Type B pancreatic cell (in vitro differentiated cells): ENCODE measurements at regions not wholly inside any gene's neighbourhood (a gene's known extent, or its start where the extent isn't known, plus 50 kb on each side); places are given as distances from the start of the nearest gene placed in this dataset.

Source experiments
- DNase-seq: peaks from one replicate; pipeline ENCODE4 v3.0.0; 2021; ENCODE audit warnings: mixed read lengths; ENCODE audit not compliant: unreplicated experiment; ENCODE audit errors: extremely low spot score
- H3K27ac Mint-ChIP-seq: 2 replicates; pipeline ENCODE4 v1.8.0; 2021; ENCODE audit warnings: mild to moderate bottlenecking, mixed read lengths
- H3K27me3 Mint-ChIP-seq: 2 replicates; pipeline ENCODE4 v1.8.0; 2021; ENCODE audit warnings: mixed read lengths
- H3K36me3 Mint-ChIP-seq: 2 replicates; pipeline ENCODE4 v1.8.0; 2021; ENCODE audit warnings: mixed read lengths
- H3K4me1 Mint-ChIP-seq: one replicate; pipeline ENCODE4 v1.8.0; 2021; ENCODE audit warnings: mixed read lengths; ENCODE audit not compliant: unreplicated experiment
- H3K4me3 Mint-ChIP-seq: 2 replicates; pipeline ENCODE4 v1.8.0; 2021; ENCODE audit warnings: mild to moderate bottlenecking, mixed read lengths
- H3K9me3 Mint-ChIP-seq: 2 replicates; pipeline ENCODE4 v1.8.0; 2021; ENCODE audit warnings: mixed read lengths
- TF ChIP-seq, protein P1 (sequence below): fragments of 200-600 bp; sonication (generic); conservative IDR thresholded peaks from 2 replicates; pipeline ENCODE4 v1.5.0; 2021; ENCODE audit warnings: antibody characterized with exemption, mild to moderate bottlenecking

DNA sequence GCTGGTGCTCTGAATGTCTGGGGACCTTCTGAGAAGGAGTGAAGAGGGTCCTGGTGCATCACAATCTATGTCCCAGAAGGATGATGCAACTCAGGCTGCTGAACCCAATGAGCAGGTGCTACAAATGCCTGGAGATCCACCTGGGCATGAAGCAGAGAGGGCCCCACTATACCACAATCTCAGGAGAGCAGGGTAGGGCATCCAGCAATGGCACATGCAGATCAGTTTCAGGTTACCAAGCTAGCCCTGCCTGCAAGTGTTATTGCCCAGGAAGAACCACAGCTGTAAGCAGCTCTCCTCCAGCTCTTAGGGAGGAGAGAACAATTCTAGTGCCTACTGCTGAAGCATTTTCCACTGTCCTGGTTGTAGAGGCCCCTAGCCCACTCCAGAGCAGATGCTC is 389.2 kb upstream of the TNC start:
- Mint-ChIP-seq H3K27ac (no peak overlapping the region), H3K27me3 (no peaks in the 10 kb centered on the region), H3K4me3 (no peak overlapping the region), H3K36me3 (no peaks in the 10 kb centered on the region), H3K4me1 (no peaks in the 10 kb centered on the region), H3K9me3 (no peaks in the 10 kb centered on the region)
- no peak for DNase-seq
- TF ChIP-seq, protein P1, sequence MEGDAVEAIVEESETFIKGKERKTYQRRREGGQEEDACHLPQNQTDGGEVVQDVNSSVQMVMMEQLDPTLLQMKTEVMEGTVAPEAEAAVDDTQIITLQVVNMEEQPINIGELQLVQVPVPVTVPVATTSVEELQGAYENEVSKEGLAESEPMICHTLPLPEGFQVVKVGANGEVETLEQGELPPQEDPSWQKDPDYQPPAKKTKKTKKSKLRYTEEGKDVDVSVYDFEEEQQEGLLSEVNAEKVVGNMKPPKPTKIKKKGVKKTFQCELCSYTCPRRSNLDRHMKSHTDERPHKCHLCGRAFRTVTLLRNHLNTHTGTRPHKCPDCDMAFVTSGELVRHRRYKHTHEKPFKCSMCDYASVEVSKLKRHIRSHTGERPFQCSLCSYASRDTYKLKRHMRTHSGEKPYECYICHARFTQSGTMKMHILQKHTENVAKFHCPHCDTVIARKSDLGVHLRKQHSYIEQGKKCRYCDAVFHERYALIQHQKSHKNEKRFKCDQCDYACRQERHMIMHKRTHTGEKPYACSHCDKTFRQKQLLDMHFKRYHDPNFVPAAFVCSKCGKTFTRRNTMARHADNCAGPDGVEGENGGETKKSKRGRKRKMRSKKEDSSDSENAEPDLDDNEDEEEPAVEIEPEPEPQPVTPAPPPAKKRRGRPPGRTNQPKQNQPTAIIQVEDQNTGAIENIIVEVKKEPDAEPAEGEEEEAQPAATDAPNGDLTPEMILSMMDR, result no peak

DNA sequence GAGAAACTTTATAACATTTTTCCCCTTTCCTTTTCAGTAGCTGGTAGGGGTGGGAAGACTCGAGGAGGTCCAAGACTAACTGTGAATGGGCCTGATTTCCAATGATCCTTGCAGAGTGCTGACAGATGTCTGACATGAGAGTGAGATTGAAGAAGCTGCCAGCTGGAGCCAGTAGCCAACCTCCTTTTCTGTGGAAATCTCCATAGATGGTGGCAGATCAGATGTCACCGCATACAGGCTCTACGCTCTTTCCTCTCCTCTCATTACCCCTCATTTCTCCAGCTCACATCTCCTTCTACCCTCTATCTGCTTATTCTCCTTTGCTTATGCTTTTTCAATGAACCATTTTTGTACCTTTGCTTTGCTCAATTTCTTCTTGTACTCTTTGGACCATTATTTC is 395.2 kb upstream of the TNC start:
- H3K27me3 Mint-ChIP-seq, result no peaks in the 10 kb centered on the region
- no peaks in the 10 kb centered on the region for H3K36me3 Mint-ChIP-seq
- H3K9me3 Mint-ChIP-seq, result no peaks in the 10 kb centered on the region
- no peak for DNase-seq
- TF ChIP-seq, protein P1, result no peak
- no peaks in the 10 kb centered on the region for H3K4me1 Mint-ChIP-seq
- H3K27ac Mint-ChIP-seq, result no peak overlapping the region
- no peak overlapping the region for H3K4me3 Mint-ChIP-seq

DNA sequence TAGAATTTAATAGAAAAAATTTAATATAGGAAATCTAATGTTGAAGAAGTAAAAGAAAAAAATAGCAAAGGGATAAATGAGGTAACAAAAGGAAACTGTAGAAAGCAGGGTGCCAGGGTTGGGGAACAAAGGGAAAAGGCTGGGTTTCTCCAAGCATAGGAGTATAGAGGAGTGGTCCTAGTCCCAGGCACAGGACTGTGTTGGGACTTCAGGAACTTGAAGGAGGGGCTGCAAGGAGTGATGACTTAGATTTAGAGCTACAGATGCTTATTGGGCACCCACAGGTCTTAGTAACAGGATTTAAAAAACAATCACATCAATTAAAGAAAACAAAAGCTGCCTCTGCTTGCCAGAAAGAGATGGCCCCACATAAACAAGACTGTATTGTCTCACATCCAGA is 396.5 kb upstream of the TNC start:
- H3K4me1 Mint-ChIP-seq, result no peaks in the 10 kb centered on the region
- TF ChIP-seq, protein P1, result no peak
- no peak for DNase-seq
- H3K27ac Mint-ChIP-seq, result no peak overlapping the region
- no peaks in the 10 kb centered on the region for H3K36me3 Mint-ChIP-seq
- H3K27me3 Mint-ChIP-seq, result no peaks in the 10 kb centered on the region
- no peaks in the 10 kb centered on the region for H3K9me3 Mint-ChIP-seq
- H3K4me3 Mint-ChIP-seq, result no peak overlapping the region

DNA sequence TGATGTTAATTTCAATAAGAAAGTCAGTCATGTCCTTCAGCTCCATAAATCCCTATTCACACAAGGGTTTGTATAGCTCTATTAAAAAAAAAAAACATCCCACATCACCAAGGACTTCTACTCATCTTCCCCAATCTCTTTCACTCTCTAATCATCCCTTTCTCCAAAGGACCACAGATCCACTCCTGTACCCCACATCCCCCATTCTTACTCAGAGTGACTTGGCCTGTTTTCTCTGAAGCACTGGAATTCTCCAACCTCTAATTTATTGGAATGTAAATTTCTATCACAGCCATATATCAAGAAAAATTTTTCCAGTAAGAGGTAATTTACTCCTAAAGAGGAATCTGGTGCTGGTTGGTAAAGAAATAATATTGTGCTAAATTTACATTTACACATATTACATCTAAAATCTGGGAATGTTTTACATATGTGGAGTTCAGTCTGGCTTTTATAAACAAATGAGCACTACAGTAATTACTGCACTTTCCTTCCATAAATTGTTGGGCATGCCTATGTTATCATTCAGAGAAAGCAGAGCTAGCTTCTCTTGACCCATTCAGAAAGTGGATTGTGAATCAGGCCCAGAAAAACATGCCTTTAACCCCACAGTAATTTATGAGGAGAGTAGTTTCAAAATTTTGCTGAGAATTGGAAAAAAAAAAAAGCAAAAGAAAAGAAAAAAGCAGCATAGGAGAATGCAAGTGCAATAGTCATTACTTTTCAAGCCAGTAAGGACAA is 399.5 kb upstream of the TNC start:
- DNase-seq, result no peak
- H3K27ac Mint-ChIP-seq, result no peak overlapping the region
- no peak overlapping the region for H3K4me3 Mint-ChIP-seq
- no peaks in the 10 kb centered on the region for H3K4me1 Mint-ChIP-seq
- TF ChIP-seq, protein P1, result no peak
- H3K36me3 Mint-ChIP-seq, result no peaks in the 10 kb centered on the region
- no peaks in the 10 kb centered on the region for H3K27me3 Mint-ChIP-seq
- H3K9me3 Mint-ChIP-seq, result no peaks in the 10 kb centered on the region

DNA sequence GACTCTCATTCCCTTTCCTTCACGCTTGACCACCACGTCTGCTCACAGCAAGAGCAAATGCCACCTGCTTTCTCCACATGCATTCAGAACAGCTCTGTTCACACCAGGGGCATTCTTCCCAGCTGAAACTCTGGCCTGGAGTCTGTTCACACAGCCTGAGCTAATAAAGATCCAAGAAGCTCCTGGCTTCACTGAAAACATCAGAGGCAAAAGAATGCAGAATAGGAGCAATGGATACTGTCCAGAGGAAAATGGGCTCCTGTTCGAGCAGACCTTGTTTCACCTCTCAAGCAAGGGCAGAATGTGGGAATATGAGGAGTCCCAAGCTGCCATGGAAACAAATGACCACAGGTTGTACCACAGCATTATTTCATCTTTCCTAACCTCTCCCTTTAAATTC is 402.7 kb upstream of the TNC start:
- DNase-seq, result no peak
- Mint-ChIP-seq H3K4me1 (peaks cover 6% of the 10 kb centered on the region), H3K27me3 (no peaks in the 10 kb centered on the region), H3K27ac (no peak overlapping the region), H3K9me3 (no peaks in the 10 kb centered on the region), H3K4me3 (no peak overlapping the region), H3K36me3 (no peaks in the 10 kb centered on the region)
- TF ChIP-seq, protein P1, result no peak

DNA sequence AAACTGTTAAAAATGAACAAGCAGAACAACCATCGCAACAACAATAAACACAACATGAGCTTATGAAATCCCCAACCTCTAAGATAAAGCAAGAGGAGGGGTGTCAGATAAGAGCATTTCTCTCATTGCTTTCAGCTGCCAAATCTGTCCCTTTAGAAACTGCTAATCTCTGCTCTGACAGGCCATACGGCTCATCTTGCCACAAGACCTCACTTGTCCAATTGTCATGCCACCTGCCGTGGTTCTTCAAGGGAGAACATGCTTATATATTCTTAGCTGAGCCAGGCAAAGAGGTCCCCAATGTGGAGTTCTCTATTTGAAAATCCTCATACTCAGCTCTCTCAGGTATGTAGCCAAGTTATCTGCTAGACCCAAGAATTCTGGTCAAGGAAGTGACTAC is 405.0 kb upstream of the TNC start:
- H3K4me1 Mint-ChIP-seq, result peaks cover 6% of the 10 kb centered on the region
- no peaks in the 10 kb centered on the region for H3K9me3 Mint-ChIP-seq
- TF ChIP-seq, protein P1, result no peak
- DNase-seq, result no peak
- no peaks in the 10 kb centered on the region for H3K27me3 Mint-ChIP-seq
- no peaks in the 10 kb centered on the region for H3K36me3 Mint-ChIP-seq
- H3K4me3 Mint-ChIP-seq, result no peak overlapping the region
- H3K27ac Mint-ChIP-seq, result no peak overlapping the region
